ENCODE measurements at regions not wholly inside any gene's neighbourhood (a gene's known extent, or its start where the extent isn't known, plus 50 kb on each side); places are given as distances from the start of the nearest gene placed in this dataset.

GRCh38 chr5:143492783-143493182 is 89.3 kb upstream of the NR3C1 start:
- Histone ChIP-seq H3K36me3 (ENCODE audit: low read depth) (no peaks in the 10 kb centered on the region), H3K4me3 (no peak overlapping the region), H3K4me1 (ENCODE audit: low read depth) (no peaks in the 10 kb centered on the region), H3K9me3 (no peaks in the 10 kb centered on the region)
- ATAC-seq = no peak
- intact Hi-C loops (cut with DNase I, micrococcal nuclease) = no loop called here
- no peak for TF ChIP-seq CTCF (IDR thresholded peaks at IDR 0.05)
- no peak for DNase-seq

- no peaks in the 10 kb centered on the region for H3K4me1 ChIP-seq (ENCODE audit: low read depth)
- DNase-seq (no peak), ATAC-seq (no peak)
- H3K4me3 ChIP-seq = no peak overlapping the region
- no peaks in the 10 kb centered on the region for H3K9me3 ChIP-seq
- intact Hi-C loops (cut with DNase I, micrococcal nuclease) = no loop called here
- H3K36me3 ChIP-seq (ENCODE audit: low read depth) = no peaks in the 10 kb centered on the region
- TF ChIP-seq CTCF (IDR thresholded peaks at IDR 0.05) = no peak
These were observed 88.2 kb upstream of the NR3C1 start for GRCh38 chr5:143491646-143492045.

- TF ChIP-seq CTCF (IDR thresholded peaks at IDR 0.05) = no peak
- intact Hi-C loops (cut with DNase I, micrococcal nuclease) = no loop called here
- no peaks in the 10 kb centered on the region for H3K36me3 ChIP-seq (ENCODE audit: low read depth)
- H3K9me3 ChIP-seq = no peaks in the 10 kb centered on the region
- no peak for DNase-seq
- ATAC-seq = no peak
- H3K4me3 ChIP-seq = no peak overlapping the region
- H3K4me1 ChIP-seq (ENCODE audit: low read depth) = no peaks in the 10 kb centered on the region
These were observed 84.9 kb upstream of the NR3C1 start for GRCh38 chr5:143488381-143488780.

- Histone ChIP-seq H3K4me3 (no peak overlapping the region), H3K36me3 (ENCODE audit: low read depth) (no peaks in the 10 kb centered on the region), H3K4me1 (ENCODE audit: low read depth) (no peaks in the 10 kb centered on the region), H3K9me3 (no peaks in the 10 kb centered on the region)
- DNase-seq (no peak), ATAC-seq (no peak)
- no peak for TF ChIP-seq CTCF (IDR thresholded peaks at IDR 0.05)
- intact Hi-C loops (cut with DNase I, micrococcal nuclease) = no loop called here
These were observed 81.1 kb upstream of the NR3C1 start for GRCh38 chr5:143484601-143485000.

- ATAC-seq (peak; percentile 52), DNase-seq (no peak)
- no peak for TF ChIP-seq CTCF (IDR thresholded peaks at IDR 0.05)
- intact Hi-C loops (cut with DNase I, micrococcal nuclease) = no loop called here
- H3K9me3 ChIP-seq = no peaks in the 10 kb centered on the region
- H3K36me3 ChIP-seq (ENCODE audit: low read depth) = no peaks in the 10 kb centered on the region
- no peaks in the 10 kb centered on the region for H3K4me1 ChIP-seq (ENCODE audit: low read depth)
- no peak overlapping the region for H3K4me3 ChIP-seq
These were observed 78.4 kb upstream of the NR3C1 start for GRCh38 chr5:143481697-143482531.
